GM21528 (cell line): ENCODE measurements at regions not wholly inside any gene's neighbourhood (a gene's known extent, or its start where the extent isn't known, plus 50 kb on each side); places are given as distances from the start of the nearest gene placed in this dataset.

Experiments used
- ATAC-seq: cut with Tn5 transposase; IDR thresholded peaks from one replicate; pipeline ENCODE4 v1.9.1; 2021; ENCODE audit warnings: mild to moderate bottlenecking, moderate library complexity; ENCODE audit not compliant: unreplicated experiment, low FRiP score

- ATAC-seq, result no peak
These were observed 492.3 kb upstream of the PRMT6 start for GRCh38 chr1:106564192-106564591.

- no peak for ATAC-seq
These were observed 488.1 kb upstream of the PRMT6 start for GRCh38 chr1:106568201-106568974.

- ATAC-seq, result no peak
These were observed 485.4 kb upstream of the PRMT6 start for GRCh38 chr1:106571109-106571508.

GRCh38 chr1:106584107-106584506 lies 472.4 kb upstream of the PRMT6 start:
- ATAC-seq, result no peak

- ATAC-seq, result no peak
These were observed 471.8 kb upstream of the PRMT6 start for GRCh38 chr1:106584676-106585075.

- no peak for ATAC-seq
These were observed 455.8 kb upstream of the PRMT6 start for GRCh38 chr1:106600626-106601025.

GRCh38 chr1:106603616-106604015 lies 452.9 kb upstream of the PRMT6 start:
- no peak for ATAC-seq

GRCh38 chr1:106608841-106609240 lies 447.6 kb upstream of the PRMT6 start:
- ATAC-seq, result no peak

GRCh38 chr1:106613068-106613467 lies 443.4 kb upstream of the PRMT6 start:
- ATAC-seq, result no peak

GRCh38 chr1:106613861-106614260 lies 442.6 kb upstream of the PRMT6 start:
- ATAC-seq, result no peak

- ATAC-seq, result no peak
These were observed 441.0 kb upstream of the PRMT6 start for GRCh38 chr1:106615473-106615872.

- ATAC-seq, result no peak
These were observed 437.2 kb upstream of the PRMT6 start for GRCh38 chr1:106619080-106619826.

GRCh38 chr1:106619827-106620134 lies 436.7 kb upstream of the PRMT6 start:
- ATAC-seq, result no peak

- ATAC-seq, result no peak
These were observed 435.9 kb upstream of the PRMT6 start for GRCh38 chr1:106620521-106620954.

GRCh38 chr1:106621853-106622252 lies 434.6 kb upstream of the PRMT6 start:
- no peak for ATAC-seq

- ATAC-seq, result no peak
These were observed 418.9 kb upstream of the PRMT6 start for GRCh38 chr1:106637566-106637965.

GRCh38 chr1:106646261-106646784 lies 410.2 kb upstream of the PRMT6 start:
- no peak for ATAC-seq

GRCh38 chr1:106646816-106647215 lies 409.7 kb upstream of the PRMT6 start:
- no peak for ATAC-seq

GRCh38 chr1:106651028-106651762 lies 405.3 kb upstream of the PRMT6 start:
- ATAC-seq, result peak; percentile 54

GRCh38 chr1:106659490-106660244 lies 396.8 kb upstream of the PRMT6 start:
- ATAC-seq, result no peak
